Dendritic cell treated with granulocyte-macrophage colony-stimulating factor and Interleukin-4, amounts not matched to agents 40 ng/mL and 50 ng/mL, for 4 days (primary cell): ENCODE measurements at regions not wholly inside any gene's neighbourhood (a gene's known extent, or its start where the extent isn't known, plus 50 kb on each side); places are given as distances from the start of the nearest gene placed in this dataset.
"Not testable (repeated sequence)": the region's sequence is repeated elsewhere in the genome, so short reads cannot be mapped to it uniquely, and the experiment has no call there.

ENCODE experiments used
- H3K27ac Mint-ChIP-seq: one replicate; pipeline ENCODE4 v1.8.0; 2022; ENCODE audit warnings: mild to moderate bottlenecking, mixed read lengths
- H3K27me3 Mint-ChIP-seq: one replicate; pipeline ENCODE4 v1.8.0; 2022; ENCODE audit warnings: mild to moderate bottlenecking, mixed read lengths
- H3K36me3 Mint-ChIP-seq: one replicate; pipeline ENCODE4 v1.8.0; 2022; ENCODE audit warnings: low read depth, mixed read lengths
- H3K4me1 Mint-ChIP-seq: one replicate; pipeline ENCODE4 v1.8.0; 2022; ENCODE audit warnings: low read depth, mixed read lengths
- H3K4me3 Mint-ChIP-seq: one replicate; pipeline ENCODE4 v1.8.0; 2022; ENCODE audit warnings: mild to moderate bottlenecking, moderate library complexity, mixed read lengths
- H3K9me3 Mint-ChIP-seq: one replicate; pipeline ENCODE4 v1.8.0; 2022; ENCODE audit warnings: mixed read lengths
- intact Hi-C: fragments of 100-400 bp; cut with micrococcal nuclease; formaldehyde crosslinking; loops from one replicate; pipeline ENCODE4 v1.15.0; 2022

GRCh38 chr5:143524338-143524945 is 121.0 kb upstream of the NR3C1 start:
- no peaks in the 10 kb centered on the region for H3K36me3 Mint-ChIP-seq
- no peak overlapping the region for H3K4me3 Mint-ChIP-seq
- H3K4me1 Mint-ChIP-seq = no peaks in the 10 kb centered on the region
- no peak overlapping the region for H3K27ac Mint-ChIP-seq
- intact Hi-C loops = no loop called here
- no peaks in the 10 kb centered on the region for H3K9me3 Mint-ChIP-seq
- no peaks in the 10 kb centered on the region for H3K27me3 Mint-ChIP-seq

- intact Hi-C loops = no loop called here
- Mint-ChIP-seq H3K27ac (no peak overlapping the region), H3K4me3 (no peak overlapping the region), H3K9me3 (no peaks in the 10 kb centered on the region), H3K4me1 (no peaks in the 10 kb centered on the region), H3K27me3 (no peaks in the 10 kb centered on the region), H3K36me3 (no peaks in the 10 kb centered on the region)
Measured at GRCh38 chr5:143521846-143522400, 118.4 kb upstream of the NR3C1 start.

- Mint-ChIP-seq H3K27me3 (no peaks in the 10 kb centered on the region), H3K36me3 (no peaks in the 10 kb centered on the region), H3K4me3 (no peak overlapping the region), H3K27ac (no peak overlapping the region), H3K9me3 (no peaks in the 10 kb centered on the region), H3K4me1 (no peaks in the 10 kb centered on the region)
- intact Hi-C loops = no loop called here
Measured at GRCh38 chr5:143521141-143521540, 117.7 kb upstream of the NR3C1 start.

- H3K27ac Mint-ChIP-seq, H3K4me1 Mint-ChIP-seq, H3K4me3 Mint-ChIP-seq, H3K27me3 Mint-ChIP-seq, intact Hi-C loops, H3K36me3 Mint-ChIP-seq, H3K9me3 Mint-ChIP-seq: not testable (repeated sequence)
Measured at GRCh38 chr5:143519215-143519614, 115.7 kb upstream of the NR3C1 start.

GRCh38 chr5:143517824-143518223 is 114.3 kb upstream of the NR3C1 start:
- H3K4me3 Mint-ChIP-seq, intact Hi-C loops, H3K27ac Mint-ChIP-seq, H3K4me1 Mint-ChIP-seq, H3K27me3 Mint-ChIP-seq, H3K36me3 Mint-ChIP-seq, H3K9me3 Mint-ChIP-seq: not testable (repeated sequence)

- peaks cover 2% of the 10 kb centered on the region for H3K27me3 Mint-ChIP-seq
- H3K4me1 Mint-ChIP-seq = no peaks in the 10 kb centered on the region
- H3K9me3 Mint-ChIP-seq = no peaks in the 10 kb centered on the region
- intact Hi-C loops = no loop called here
- no peak overlapping the region for H3K27ac Mint-ChIP-seq
- no peaks in the 10 kb centered on the region for H3K36me3 Mint-ChIP-seq
- no peak overlapping the region for H3K4me3 Mint-ChIP-seq
Measured at GRCh38 chr5:143516249-143516648, 112.8 kb upstream of the NR3C1 start.

GRCh38 chr5:143515829-143516228 is 112.3 kb upstream of the NR3C1 start:
- Mint-ChIP-seq H3K27ac (no peak overlapping the region), H3K36me3 (no peaks in the 10 kb centered on the region), H3K4me1 (no peaks in the 10 kb centered on the region), H3K9me3 (no peaks in the 10 kb centered on the region), H3K27me3 (peaks cover 2% of the 10 kb centered on the region), H3K4me3 (no peak overlapping the region)
- intact Hi-C loops = no loop called here

- intact Hi-C loops = no loop called here
- Mint-ChIP-seq H3K4me1 (no peaks in the 10 kb centered on the region), H3K27me3 (peaks cover 2% of the 10 kb centered on the region), H3K27ac (no peak overlapping the region), H3K4me3 (no peak overlapping the region), H3K36me3 (no peaks in the 10 kb centered on the region), H3K9me3 (no peaks in the 10 kb centered on the region)
Measured at GRCh38 chr5:143514616-143515335, 111.3 kb upstream of the NR3C1 start.

GRCh38 chr5:143513720-143514119 is 110.2 kb upstream of the NR3C1 start:
- H3K4me3 Mint-ChIP-seq = no peak overlapping the region
- H3K27ac Mint-ChIP-seq = no peak overlapping the region
- H3K36me3 Mint-ChIP-seq = no peaks in the 10 kb centered on the region
- peaks cover 2% of the 10 kb centered on the region for H3K27me3 Mint-ChIP-seq
- intact Hi-C loops = no loop called here
- H3K4me1 Mint-ChIP-seq = no peaks in the 10 kb centered on the region
- no peaks in the 10 kb centered on the region for H3K9me3 Mint-ChIP-seq

GRCh38 chr5:143511736-143512135 is 108.2 kb upstream of the NR3C1 start:
- Mint-ChIP-seq H3K4me1 (no peaks in the 10 kb centered on the region), H3K27me3 (peaks cover 2% of the 10 kb centered on the region), H3K36me3 (no peaks in the 10 kb centered on the region), H3K4me3 (no peak overlapping the region), H3K27ac (no peak overlapping the region), H3K9me3 (no peaks in the 10 kb centered on the region)
- intact Hi-C loops = no loop called here

GRCh38 chr5:143509758-143510221 is 106.3 kb upstream of the NR3C1 start:
- H3K9me3 Mint-ChIP-seq = peaks cover 7% of the 10 kb centered on the region
- no peaks in the 10 kb centered on the region for H3K36me3 Mint-ChIP-seq
- intact Hi-C loops = no loop called here
- H3K4me3 Mint-ChIP-seq = no peak overlapping the region
- no peaks in the 10 kb centered on the region for H3K4me1 Mint-ChIP-seq
- no peaks in the 10 kb centered on the region for H3K27me3 Mint-ChIP-seq
- H3K27ac Mint-ChIP-seq = no peak overlapping the region

GRCh38 chr5:143506836-143507552 is 103.5 kb upstream of the NR3C1 start:
- H3K27me3 Mint-ChIP-seq = no peaks in the 10 kb centered on the region
- no peaks in the 10 kb centered on the region for H3K36me3 Mint-ChIP-seq
- intact Hi-C loops = no loop called here
- H3K4me1 Mint-ChIP-seq = no peaks in the 10 kb centered on the region
- peaks cover 7% of the 10 kb centered on the region for H3K9me3 Mint-ChIP-seq
- H3K27ac Mint-ChIP-seq = no peak overlapping the region
- H3K4me3 Mint-ChIP-seq = no peak overlapping the region

- H3K4me3 Mint-ChIP-seq = no peak overlapping the region
- H3K27me3 Mint-ChIP-seq = no peaks in the 10 kb centered on the region
- intact Hi-C loops = no loop called here
- H3K9me3 Mint-ChIP-seq = peaks cover 7% of the 10 kb centered on the region
- no peaks in the 10 kb centered on the region for H3K4me1 Mint-ChIP-seq
- no peaks in the 10 kb centered on the region for H3K36me3 Mint-ChIP-seq
- no peak overlapping the region for H3K27ac Mint-ChIP-seq
Measured at GRCh38 chr5:143505934-143506333, 102.4 kb upstream of the NR3C1 start.

GRCh38 chr5:143505354-143505753 is 101.9 kb upstream of the NR3C1 start:
- Mint-ChIP-seq H3K4me3 (no peak overlapping the region), H3K27ac (no peak overlapping the region), H3K4me1 (no peaks in the 10 kb centered on the region), H3K9me3 (peaks cover 7% of the 10 kb centered on the region), H3K27me3 (no peaks in the 10 kb centered on the region), H3K36me3 (no peaks in the 10 kb centered on the region)
- intact Hi-C loops = no loop called here
